Renal pelvis (tissue), 1 donor: ENCODE measurements at regions not wholly inside any gene's neighbourhood (a gene's known extent, or its start where the extent isn't known, plus 50 kb on each side); places are given as distances from the start of the nearest gene placed in this dataset.
A peak's percentile ranks its signal among the peaks of the same experiment; 100 is the strongest.

Experiments
- DNase-seq: peaks from one replicate; pipeline ENCODE4 v3.0.0-alpha.2; 2013

DNA sequence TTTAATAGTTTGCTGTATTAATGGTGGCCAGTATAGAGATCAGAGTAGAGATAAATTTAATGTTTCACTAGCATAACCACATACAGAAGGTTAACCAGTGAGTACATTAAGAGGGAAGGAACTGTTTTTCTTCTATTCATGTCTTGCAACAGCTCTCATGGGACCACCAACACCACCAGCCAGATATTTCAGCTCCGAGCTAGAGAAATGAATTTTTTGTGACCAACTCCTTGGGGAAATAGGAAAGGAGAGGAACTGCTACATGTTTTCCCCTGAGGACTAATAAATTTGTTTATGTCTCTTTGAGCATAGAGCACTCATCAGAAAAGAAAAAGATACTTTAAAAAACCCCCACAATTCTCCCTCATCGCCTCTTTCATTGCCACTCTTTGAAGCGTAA, 247.5 kb downstream of the MBNL1 start:
- no peak for DNase-seq

- no peak for DNase-seq
Observed at GRCh38 chr3:152517502-152517901, 248.8 kb downstream of the MBNL1 start.

- DNase-seq = no peak
Observed at GRCh38 chr3:152518346-152518745, 249.6 kb downstream of the MBNL1 start.

- DNase-seq = no peak
Observed at GRCh38 chr3:152519376-152519775, 250.6 kb downstream of the MBNL1 start.

DNA sequence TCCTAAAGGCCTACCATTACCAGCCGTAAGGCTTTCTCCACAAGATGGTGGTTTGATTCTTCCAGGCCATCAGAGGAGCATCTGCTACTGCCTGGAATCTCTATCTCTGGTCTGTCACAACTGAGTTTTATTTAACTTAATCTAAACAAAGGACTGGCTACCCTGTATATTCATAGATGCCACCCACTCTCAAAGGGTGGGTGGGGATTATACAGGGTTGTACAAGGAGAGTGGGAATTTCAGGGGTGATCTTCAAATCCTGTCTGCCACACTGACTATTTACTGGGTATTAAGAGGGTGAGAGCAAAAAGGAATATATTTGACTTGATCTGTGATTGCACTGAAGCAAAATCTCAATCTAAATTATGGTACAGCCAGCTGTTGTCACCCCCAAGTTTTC, 253.3 kb downstream of the MBNL1 start:
- no peak for DNase-seq

GRCh38 chr3:152524198-152525140, 255.7 kb downstream of the MBNL1 start:
- DNase-seq = peak; percentile 42

DNA sequence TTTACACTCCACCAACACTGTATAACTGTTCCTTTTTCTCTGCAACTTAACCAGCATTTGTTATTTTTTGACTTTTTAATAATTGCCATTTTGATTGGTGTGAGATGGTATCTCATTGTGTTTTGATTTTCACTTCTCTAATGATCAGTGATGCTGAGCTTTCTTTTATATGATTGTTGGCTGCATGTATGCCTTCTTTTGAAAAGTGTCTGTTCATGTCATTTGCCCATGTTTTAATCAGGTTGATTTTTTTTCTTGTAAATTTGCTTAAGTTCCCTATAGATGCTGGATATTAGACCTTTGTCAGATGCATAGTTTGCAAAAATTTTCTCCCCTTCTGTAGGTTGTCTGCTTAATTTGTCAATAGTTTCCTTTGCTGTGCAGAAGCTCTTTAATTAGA, 263.0 kb downstream of the MBNL1 start:
- no peak for DNase-seq

- DNase-seq = no peak
Observed at GRCh38 chr3:152538518-152538917, 269.8 kb downstream of the MBNL1 start.

DNA sequence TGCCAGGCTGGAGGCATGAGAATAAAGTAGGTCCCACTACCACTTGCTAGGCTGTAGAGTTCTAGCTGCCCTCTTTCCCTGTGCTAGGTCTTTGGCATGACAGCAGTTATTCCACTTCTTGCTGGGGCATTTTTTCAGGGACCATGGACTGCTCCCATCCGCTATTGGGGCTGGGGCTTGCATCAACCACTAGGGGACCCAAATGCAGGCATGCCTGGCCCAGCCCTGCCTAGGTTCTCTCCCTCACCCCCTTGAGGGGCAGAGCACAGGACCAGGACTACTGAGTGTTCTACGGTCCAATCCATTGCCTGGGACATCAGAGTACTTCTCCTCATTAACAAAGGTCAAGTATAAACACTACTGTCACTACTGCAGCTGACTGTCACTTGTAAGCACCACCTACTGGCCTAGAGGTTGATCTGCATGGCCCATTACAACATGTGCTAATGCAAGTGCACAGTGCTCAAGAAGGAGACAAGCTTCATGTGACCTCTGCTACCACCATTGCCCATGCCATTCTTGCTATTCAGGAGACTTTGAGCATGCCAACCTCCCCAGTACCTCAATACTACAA, 270.5 kb downstream of the MBNL1 start:
- no peak for DNase-seq

- DNase-seq = no peak
Observed at GRCh38 chr3:152540120-152540519, 271.4 kb downstream of the MBNL1 start.

DNA sequence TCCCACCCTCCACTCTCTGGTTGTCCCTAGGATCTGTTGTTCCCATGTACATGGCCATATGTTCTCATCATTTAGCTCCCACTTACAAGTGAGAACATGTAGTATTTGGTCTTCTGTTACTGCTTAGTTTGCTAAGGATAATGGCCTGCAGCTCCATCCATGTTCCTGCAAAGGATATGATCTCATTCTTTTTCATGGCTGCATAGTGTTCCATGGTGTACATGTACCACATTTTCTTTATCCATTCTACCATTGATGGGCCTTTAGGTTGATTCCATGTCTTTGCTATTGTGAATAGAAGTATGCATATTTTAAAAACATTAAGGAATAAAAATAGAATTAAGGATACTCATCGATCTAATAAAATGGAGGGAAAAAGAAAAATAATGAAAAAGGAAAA, 278.4 kb downstream of the MBNL1 start:
- no peak for DNase-seq

- no peak for DNase-seq
Observed at GRCh38 chr3:152549263-152549662, 280.5 kb downstream of the MBNL1 start.

- no peak for DNase-seq
Observed at GRCh38 chr3:152550284-152550683, 281.6 kb downstream of the MBNL1 start.

DNA sequence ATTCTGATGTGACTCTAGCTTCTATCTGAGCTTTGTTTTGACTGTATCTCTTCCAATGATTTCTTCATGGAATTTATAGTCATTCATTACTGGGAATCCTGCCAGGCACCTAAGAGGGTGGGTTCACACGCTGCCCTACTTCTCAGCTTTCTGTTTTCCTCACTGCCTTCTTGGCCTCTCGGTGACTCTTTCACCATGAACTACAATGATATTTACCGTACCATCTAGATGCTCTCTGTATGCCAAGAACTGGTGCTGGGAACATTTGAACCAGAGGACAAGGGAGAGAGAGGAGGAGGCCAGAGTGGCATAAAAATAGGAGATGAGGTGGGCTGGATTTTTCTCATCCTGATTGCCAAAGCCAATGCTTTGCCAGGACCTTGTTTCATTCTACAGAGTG, 280.0 kb upstream of the P2RY1 start:
- DNase-seq = no peak

DNA sequence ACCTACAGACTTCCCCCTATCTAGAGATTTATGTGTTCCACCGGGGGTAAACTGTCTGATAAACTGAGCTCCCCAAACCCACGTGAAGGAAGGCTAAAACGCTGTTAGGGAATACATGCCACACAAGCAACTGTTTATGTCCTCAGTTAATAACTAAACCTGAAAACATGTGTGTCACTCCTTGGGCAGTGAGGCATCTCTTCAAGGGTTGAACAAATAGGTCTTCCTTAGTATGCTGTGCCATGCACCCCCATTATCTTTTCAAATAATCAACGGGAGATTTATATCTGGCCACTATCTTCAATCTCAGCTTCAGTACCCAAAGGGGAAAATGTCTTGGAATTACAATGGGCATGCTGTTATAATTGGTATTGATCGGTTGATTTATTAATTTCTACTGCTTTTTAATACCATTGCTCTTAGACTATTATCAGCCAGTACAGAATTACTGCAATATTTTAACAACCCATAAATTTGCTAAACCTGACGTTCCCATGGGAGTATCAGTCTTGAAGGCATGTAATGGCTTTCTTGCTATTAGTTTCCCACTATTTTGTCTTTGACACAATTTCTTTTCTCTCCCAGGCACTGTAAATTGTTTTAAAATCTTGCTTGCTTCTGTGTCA, 279.2 kb upstream of the P2RY1 start:
- no peak for DNase-seq

DNA sequence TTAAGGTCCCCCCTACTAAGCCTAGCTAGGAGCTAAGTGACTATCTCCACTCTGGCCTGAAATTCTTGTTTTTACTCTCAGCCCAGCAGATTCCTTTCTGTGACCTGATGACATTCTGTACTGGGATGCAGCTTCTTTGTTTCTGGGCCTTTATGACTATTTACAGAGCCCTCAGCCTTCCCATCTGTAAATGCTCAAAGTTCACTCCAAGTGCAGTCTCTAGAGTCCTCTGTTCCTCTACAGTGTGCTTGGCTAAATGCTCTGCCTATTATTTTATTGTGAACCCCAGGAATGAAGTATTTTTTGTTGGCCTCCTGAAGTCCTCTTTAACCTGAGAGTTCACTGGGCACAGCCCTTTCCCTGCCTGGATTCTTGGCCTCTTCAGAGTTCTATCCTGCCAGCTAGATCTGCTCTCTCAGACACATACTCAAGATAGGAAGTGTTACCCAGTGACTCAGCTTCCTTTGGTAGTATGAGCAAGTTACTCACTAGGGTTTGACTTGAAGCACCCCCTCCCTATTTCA, 278.1 kb upstream of the P2RY1 start:
- peak; percentile 1 for DNase-seq

GRCh38 chr3:152557302-152557999, 277.5 kb upstream of the P2RY1 start:
- DNase-seq = no peak

GRCh38 chr3:152558386-152558785, 276.5 kb upstream of the P2RY1 start:
- no peak for DNase-seq

- no peak for DNase-seq
Observed at GRCh38 chr3:152559246-152559645, 275.7 kb upstream of the P2RY1 start.

GRCh38 chr3:152564459-152564858, 270.5 kb upstream of the P2RY1 start:
- no peak for DNase-seq

GRCh38 chr3:152574461-152575079, 260.4 kb upstream of the P2RY1 start:
- DNase-seq = no peak

DNA sequence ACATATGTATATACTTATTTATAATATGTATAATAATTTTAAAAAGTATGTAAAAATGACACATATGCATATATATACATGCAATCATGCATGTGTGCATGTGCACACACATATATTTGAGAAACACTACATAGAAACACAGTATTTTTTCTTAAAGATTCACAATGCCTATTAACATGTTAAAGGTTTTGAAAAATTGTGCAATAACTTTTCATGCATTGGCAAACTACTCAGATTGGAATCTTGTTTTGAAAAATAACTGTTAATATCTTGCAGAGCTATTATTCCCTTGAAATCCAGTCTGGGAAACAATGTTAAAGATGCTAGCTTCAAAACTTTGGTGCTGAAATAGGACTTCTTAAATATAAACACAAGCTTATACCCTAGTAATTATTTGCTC, 256.2 kb upstream of the P2RY1 start:
- DNase-seq = no peak
